Upper lobe of left lung (tissue), 6 donors: ENCODE measurements at regions not wholly inside any gene's neighbourhood (a gene's known extent, or its start where the extent isn't known, plus 50 kb on each side); places are given as distances from the start of the nearest gene placed in this dataset.
A peak's percentile ranks its signal among the peaks of the same experiment; 100 is the strongest.
"Not testable (repeated sequence)": the region's sequence is repeated elsewhere in the genome, so short reads cannot be mapped to it uniquely, and the experiment has no call there.

Source experiments
- ATAC-seq, 2 donors: fragments of 200-7000 bp; cut with Tn5 transposase; one replicate each; pipeline ENCODE4 v1.9.1; 2022; ENCODE audit warnings: mild to moderate bottlenecking in 2 of 2, moderate library complexity in 2 of 2; ENCODE audit not compliant: low FRiP score in 2 of 2
- DNase-seq, 2 donors: peaks; one replicate each; pipeline ENCODE4 v3.0.0-alpha.2; 2019 to 2020
- H3K27ac ChIP-seq, 4 donors: fragments of 200-600 bp; sonication (generic); one replicate each; pipeline ENCODE4 v1.5.1; 2016 to 2019
- H3K27me3 ChIP-seq, 4 donors: fragments of 200-600 bp; sonication (generic); one replicate each; pipeline ENCODE4 v1.5.1; 2017 to 2019
- H3K36me3 ChIP-seq, 4 donors: fragments of 200-600 bp; sonication (generic); one replicate each; pipeline ENCODE4 v1.5.1; 2016 to 2019
- H3K4me1 ChIP-seq, 4 donors: fragments of 200-600 bp; sonication (generic); one replicate each; pipeline ENCODE4 v1.5.1; 2018 to 2019
- H3K4me3 ChIP-seq, 4 donors: fragments of 200-600 bp; sonication (generic); one replicate each; pipeline ENCODE4 v1.5.1; 2017 to 2019; ENCODE audit warnings: mild to moderate bottlenecking in 2 of 4, moderate library complexity in 1 of 4
- H3K9me3 ChIP-seq, 4 donors: fragments of 200-600 bp; sonication (generic); one replicate each; pipeline ENCODE4 v1.5.1; 2018 to 2019
- CTCF ChIP-seq, 6 experiments: fragments of 450-650 bp in 4 of 6; fragments of 200-600 bp in 2 of 6; sonication (generic) in 2 of 6; IDR thresholded peaks; one replicate each; pipeline ENCODE4 v1.5.1; 2016 to 2019; ENCODE audit warnings: antibody characterized with exemption in 6 of 6
- EP300 ChIP-seq, 4 donors: sonication (generic); formaldehyde crosslinking; IDR thresholded peaks; one replicate each; pipeline ENCODE4 v1.5.1; 2017; ENCODE audit warnings: antibody characterized with exemption in 4 of 4, control low read depth in 2 of 4
- POLR2A ChIP-seq, 4 donors: fragments of 450-650 bp; IDR thresholded peaks; one replicate each; pipeline ENCODE4 v1.5.1; 2016 to 2017; ENCODE audit warnings: antibody characterized with exemption in 4 of 4, mild to moderate bottlenecking in 2 of 4
- POLR2AphosphoS5 ChIP-seq, 2 donors: sonication (generic); formaldehyde crosslinking; IDR thresholded peaks; one replicate each; pipeline ENCODE4 v1.5.1; 2017; ENCODE audit warnings: antibody characterized with exemption in 2 of 2
- WGBS, 2 donors: methylation state at CpG; one replicate each; pipeline ENCODE4 v1.1.5; 2017 to 2018; 5-methylcytosine and 5-hydroxymethylcytosine counted together
- donor health status: DM: no; HTN: no; CAD: no; lungs with moderate emphysema.
- donor health status: DM: no; HTN: yes; CAD: no; lungs with severe emphysema.

DNA sequence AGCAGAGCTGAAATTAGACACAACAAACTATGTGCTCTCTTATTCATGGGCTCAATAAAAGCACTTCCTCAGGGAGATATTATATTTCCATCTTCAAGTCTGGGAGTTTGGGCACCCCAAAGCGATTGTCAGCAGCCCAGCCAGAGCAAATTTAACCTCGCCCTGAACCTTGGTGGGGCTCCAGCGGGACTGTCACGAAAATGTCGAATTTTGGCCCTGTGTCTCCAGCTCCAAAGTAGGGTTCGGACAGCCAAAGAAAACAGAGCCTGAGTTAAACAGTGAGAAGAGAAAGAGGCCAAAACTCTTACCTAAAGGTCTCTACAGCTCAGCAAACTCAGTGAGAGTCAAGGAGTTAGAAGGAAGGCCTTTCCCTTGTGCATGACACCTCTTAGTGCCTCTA, 432.9 kb downstream of the SPATA31D1 start:
- 78 to 88% methylated on average over 6 of the region's 6 CpGs for WGBS, 2 donors
- Histone ChIP-seq H3K9me3 (no peaks in the 10 kb centered on the region), H3K4me1 (no peaks in the 10 kb centered on the region), H3K27ac (no peak overlapping the region), H3K27me3 (no peaks in the 10 kb centered on the region), H3K4me3 (no peak overlapping the region), H3K36me3 (no peaks in the 10 kb centered on the region)
- no peak for TF ChIP-seq CTCF (IDR thresholded peaks at IDR 0.05)
- no peak for TF ChIP-seq EP300 (IDR thresholded peaks at IDR 0.05)
- no peak for TF ChIP-seq POLR2A (IDR thresholded peaks at IDR 0.05)
- TF ChIP-seq POLR2AphosphoS5 (IDR thresholded peaks at IDR 0.05) = no peak
- ATAC-seq (no peak), DNase-seq (no peak)

- 91 to 94% methylated on average over 4 of the region's 4 CpGs for WGBS, 2 donors
Measured at GRCh38 chr9:82423700-82424099, 435.1 kb downstream of the SPATA31D1 start.

DNA sequence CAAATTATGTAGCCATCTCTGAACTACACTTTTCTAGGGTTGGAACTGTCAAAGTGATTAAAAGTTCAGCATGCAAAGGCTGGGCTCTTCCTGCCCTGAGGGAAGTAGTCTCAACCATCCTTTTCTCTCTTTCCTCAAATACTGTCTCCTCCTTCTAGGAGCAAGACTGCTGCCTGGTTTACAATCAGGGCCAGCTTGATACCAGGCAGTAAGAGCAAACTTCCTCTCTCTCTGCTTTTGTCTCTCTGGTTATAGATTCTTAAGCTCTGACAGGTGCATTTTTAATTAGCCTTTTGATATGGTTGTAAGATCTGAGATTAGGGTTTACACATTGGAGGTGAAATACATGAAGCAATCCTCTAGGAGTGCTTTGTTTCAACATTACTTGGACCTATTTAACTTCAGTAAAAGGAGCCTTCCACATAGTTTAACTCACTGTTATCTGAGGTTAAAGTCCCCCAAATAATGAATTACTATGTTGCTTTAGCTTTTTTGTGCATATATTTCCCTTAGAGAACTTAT, 436.1 kb downstream of the SPATA31D1 start:
- no peaks in the 10 kb centered on the region for H3K9me3 ChIP-seq
- no peak overlapping the region for H3K4me3 ChIP-seq
- no peak for DNase-seq
- no peak for ATAC-seq
- no peaks in the 10 kb centered on the region for H3K27me3 ChIP-seq
- H3K27ac ChIP-seq = no peak overlapping the region
- H3K4me1 ChIP-seq = no peaks in the 10 kb centered on the region
- TF ChIP-seq CTCF (IDR thresholded peaks at IDR 0.05) (no peak), EP300 (IDR thresholded peaks at IDR 0.05) (no peak), POLR2AphosphoS5 (IDR thresholded peaks at IDR 0.05) (no peak), POLR2A (IDR thresholded peaks at IDR 0.05) (no peak)
- H3K36me3 ChIP-seq = no peaks in the 10 kb centered on the region

More at GRCh38 chr9:82423700-82424099, 435.1 kb downstream of the SPATA31D1 start:
- Histone ChIP-seq H3K36me3 (no peaks in the 10 kb centered on the region), H3K27ac (no peak overlapping the region), H3K9me3 (no peaks in the 10 kb centered on the region), H3K4me3 (no peak overlapping the region), H3K4me1 (no peaks in the 10 kb centered on the region), H3K27me3 (no peaks in the 10 kb centered on the region)
- TF ChIP-seq POLR2AphosphoS5 (IDR thresholded peaks at IDR 0.05) = no peak
- TF ChIP-seq EP300 (IDR thresholded peaks at IDR 0.05) = no peak
- TF ChIP-seq POLR2A (IDR thresholded peaks at IDR 0.05) = no peak
- no peak for TF ChIP-seq CTCF (IDR thresholded peaks at IDR 0.05)
- no peak for DNase-seq
- ATAC-seq = no peak

GRCh38 chr9:82431121-82431520, 442.5 kb downstream of the SPATA31D1 start:
- H3K9me3 ChIP-seq = peaks cover 0 to 10% (median 1%) of the 10 kb centered on the region in 4 donors
- peak in 1 of 2 donors; percentile 65 for DNase-seq
- 84% methylated on average over 18 of the region's 18 CpGs; no CpG with 5 or more reads in 1 of the 2 donors for WGBS, 2 donors
- no peak overlapping the region for H3K4me3 ChIP-seq
- no peak for ATAC-seq
- no peak overlapping the region for H3K27ac ChIP-seq
- no peaks in the 10 kb centered on the region for H3K36me3 ChIP-seq
- no peaks in the 10 kb centered on the region for H3K27me3 ChIP-seq
- H3K4me1 ChIP-seq = no peaks in the 10 kb centered on the region
- TF ChIP-seq CTCF (IDR thresholded peaks at IDR 0.05) (no peak), EP300 (IDR thresholded peaks at IDR 0.05) (no peak), POLR2AphosphoS5 (IDR thresholded peaks at IDR 0.05) (no peak), POLR2A (IDR thresholded peaks at IDR 0.05) (no peak)

DNA sequence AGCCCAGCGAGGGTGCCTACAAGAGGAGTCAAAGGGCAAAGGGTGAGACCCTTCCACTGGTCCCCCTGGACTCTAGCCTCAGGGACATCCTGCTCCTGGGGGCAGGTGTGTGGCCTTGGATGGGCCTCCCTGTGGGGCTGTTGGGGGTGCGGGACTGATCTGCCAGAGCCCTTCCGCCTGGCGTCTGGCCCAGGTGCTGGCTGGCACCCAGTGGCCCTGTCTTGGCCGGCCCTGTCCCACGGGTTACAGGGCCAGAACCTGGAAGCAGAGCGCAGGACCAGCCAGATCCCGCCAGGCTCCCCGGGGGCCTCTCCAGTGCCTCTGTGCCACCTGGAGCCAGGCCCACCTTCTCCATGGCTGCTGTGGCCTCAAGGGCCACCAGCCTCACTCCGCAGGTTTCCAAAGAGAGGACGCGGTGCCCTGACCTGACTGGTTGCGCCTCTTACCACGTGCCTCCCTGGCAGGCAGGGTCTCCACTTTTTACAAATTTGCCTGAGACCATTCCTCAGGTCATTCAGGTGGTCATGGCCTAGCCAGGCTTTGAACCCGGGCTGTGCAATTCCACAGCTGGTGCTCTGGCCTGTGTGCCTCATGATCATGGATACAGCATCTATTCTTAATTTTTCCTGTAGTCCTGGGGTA, 444.8 kb downstream of the SPATA31D1 start:
- H3K27me3 ChIP-seq, H3K4me1 ChIP-seq, ATAC-seq, H3K36me3 ChIP-seq, H3K27ac ChIP-seq, H3K4me3 ChIP-seq: not testable (repeated sequence)
- 90 to 97% methylated on average over 2 to 11 of the region's 15 CpGs for WGBS, 2 donors
- DNase-seq = peak in 1 of 2 donors; percentile 58
- H3K9me3 ChIP-seq = peaks cover 0 to 10% (median 2%) of the 10 kb centered on the region in 4 donors
